Bone marrow (tissue), 2 donors: ENCODE measurements at regions not wholly inside any gene's neighbourhood (a gene's known extent, or its start where the extent isn't known, plus 50 kb on each side); places are given as distances from the start of the nearest gene placed in this dataset.
"Not testable (repeated sequence)": the region's sequence is repeated elsewhere in the genome, so short reads cannot be mapped to it uniquely, and the experiment has no call there.

Source experiments
- DNase-seq, 2 donors: peaks; one replicate each; lab custom pipeline; 2025; lab: John Stamatoyannopoulos, UW

DNA sequence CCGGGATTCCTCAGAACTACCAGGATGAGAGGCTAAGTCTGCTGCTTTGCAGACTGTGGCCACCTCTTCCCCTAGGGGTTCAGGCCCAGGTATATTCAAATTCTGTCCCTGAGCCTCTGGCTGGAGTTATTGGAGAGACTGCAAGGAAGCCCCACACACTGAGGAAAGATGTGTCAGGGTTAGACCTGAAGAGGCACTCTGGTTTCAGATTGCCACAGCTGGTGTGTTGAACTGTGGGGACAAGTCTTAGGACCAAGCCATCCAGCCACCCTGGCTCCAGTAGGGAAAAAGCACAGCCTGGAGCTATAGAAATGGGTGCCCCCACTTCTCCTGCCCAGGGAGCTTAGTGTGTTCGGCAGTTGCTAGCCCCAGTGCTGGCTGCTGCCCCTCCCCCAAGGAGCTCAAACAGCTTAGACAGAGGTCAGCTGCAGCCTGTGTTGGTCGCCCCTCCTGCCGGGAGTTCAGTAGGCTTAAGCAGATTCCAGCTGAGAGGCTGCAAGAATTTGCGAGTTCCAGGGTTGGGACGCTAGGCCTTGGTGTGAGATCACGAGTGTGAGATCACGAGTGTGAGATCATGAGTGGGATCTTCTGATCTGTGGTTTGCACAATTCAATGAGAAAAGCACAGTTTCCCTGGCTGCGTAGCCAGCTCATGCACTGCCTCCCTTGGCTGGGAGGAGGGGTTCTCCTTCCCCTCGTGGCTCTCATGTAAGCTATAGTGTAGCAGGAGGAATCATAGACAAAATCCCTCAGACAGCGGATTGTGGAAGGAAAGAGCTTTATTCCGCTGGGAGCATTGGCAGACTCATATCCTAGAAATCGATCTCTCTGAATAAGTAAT lies 552.1 kb upstream of the CHORDC1 start:
- no peak for DNase-seq

DNA sequence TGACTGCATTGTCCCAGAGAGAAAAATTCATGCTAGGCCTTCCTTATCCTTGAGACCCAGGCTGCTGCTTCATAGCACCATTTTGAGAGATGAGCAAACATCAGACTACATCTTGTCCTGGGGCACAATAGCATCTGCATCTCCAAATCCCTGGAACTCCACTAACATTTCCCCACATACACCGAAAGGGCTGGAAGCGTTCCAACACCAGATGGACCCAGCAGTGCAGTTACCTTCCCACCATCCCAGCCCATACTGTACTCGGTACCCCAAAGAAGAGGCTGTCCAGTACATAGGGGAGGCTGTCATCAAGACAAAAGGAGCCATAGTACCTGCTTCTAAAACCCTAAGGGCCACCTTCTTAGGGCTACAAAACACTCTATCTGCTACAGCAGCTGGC lies 547.2 kb upstream of the CHORDC1 start:
- no peak for DNase-seq

DNA sequence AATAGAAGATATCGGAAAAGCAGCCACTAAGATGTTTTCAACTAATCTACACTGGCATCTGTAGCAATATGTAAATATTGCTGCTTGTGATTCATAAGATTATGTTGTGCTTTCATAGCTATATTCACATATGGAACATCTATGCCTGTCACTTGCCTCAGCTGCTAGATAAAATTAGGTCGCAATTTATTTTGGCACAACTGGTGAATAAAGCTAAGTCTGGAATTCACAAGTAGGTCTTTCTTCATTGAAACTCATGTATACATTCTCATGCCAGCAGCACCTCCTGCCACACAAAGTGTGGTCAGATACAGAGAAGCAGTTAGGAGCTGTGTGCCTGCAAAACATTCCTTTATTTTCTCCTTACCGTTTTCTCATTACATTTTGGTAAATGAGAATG lies 543.3 kb upstream of the CHORDC1 start:
- DNase-seq, result no peak

DNA sequence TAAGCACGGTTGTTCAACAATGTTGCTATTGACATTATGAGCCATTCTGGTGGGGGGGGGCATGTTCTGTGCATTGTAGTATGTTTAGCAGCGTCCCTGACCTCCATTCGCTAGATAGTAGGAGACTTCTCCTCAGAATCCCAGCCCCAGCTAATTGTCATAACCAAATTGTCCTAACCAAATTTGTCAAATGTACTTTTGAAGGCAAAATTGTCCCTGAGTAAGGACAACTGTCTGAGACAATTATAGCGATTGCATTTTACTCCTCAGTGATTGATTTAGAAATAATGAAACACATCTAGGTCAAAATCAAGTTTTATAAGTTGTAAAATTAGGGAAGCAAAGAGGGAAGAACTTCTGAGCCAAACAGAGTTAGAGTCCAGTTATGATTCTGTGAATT lies 541.8 kb upstream of the CHORDC1 start:
- DNase-seq, result no peak

DNA sequence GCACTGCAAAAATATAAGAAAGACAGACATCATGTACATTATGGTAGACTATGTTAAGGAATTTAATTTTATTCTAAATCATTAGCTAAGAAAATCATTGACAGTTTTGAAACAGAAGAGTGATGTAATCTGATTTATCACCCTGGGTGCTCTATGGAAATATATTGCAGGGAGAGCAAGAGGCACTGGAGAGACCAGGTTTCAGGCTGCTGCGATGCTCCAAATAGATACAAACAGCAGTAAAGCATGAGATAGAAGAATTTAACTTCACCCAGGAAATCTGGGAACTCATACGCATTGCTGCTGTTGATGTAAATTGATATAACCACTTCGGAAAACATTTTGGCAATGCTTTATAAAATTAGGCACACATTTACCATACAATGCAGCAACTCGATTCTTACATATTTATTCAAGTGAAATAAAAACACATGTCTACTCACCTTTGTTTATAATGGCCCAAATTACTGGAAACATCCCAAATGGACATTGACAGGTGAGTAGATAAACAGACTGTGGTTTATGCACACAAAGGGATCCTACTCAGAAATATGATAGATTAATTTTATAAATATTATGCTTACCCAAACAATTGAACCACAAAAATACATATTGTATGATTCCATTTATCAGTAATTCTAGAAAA lies 535.1 kb upstream of the CHORDC1 start:
- DNase-seq, result no peak

DNA sequence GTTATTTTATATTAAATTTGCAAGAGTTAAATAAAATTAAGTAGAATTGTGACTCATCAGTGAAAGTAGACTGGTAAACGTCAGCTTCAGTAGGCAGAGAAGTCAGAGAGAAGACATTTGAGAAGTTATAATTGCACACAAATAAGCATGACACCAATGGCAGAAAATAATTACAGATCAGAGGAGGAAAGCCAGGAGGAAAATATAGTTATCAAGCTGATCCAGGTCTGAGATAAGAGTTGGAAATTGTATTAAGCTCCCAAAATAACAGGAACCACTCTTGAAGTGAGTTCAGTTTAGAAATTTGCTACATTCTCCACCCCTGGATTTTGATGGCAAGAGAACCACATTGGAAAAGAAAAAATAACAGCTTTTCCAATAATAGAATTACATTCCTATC lies 533.8 kb upstream of the CHORDC1 start:
- no peak for DNase-seq

DNA sequence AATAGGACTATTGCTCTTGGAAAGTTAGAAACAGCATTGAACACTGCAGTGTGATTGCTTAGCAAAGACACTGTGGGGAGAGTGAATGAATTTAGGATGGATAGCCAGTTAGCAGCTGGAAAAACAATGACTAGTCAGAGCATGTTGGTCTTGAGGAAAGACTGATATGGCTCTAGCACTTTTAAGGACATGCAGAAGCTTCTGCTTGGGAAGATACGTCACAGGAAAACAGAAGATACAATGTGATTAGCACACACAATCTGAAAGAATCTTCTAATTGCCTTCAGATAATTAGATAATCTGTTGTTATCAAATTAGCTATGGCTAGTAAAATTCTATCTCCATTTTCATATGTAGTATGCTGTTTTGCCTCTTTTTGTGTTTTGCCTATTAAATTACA lies 530.7 kb upstream of the CHORDC1 start:
- no peak for DNase-seq

DNA sequence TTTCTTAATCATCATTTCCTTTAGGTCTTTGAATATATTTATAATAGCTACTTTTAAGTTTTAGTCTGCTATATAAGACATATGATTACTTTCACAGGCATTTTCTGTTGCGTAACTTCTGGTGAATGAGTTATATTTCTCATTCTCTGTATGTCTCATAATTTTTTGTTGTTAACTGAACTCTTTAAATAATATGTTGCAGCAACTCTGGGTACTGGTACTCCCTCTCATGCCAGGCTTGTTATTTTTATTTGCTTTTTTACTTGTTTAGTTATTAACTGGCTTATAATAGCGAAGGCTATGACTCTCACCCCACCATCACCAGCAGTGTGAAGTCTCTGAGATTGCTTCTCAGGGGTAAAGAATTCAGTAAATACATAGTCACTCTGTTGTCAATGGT lies 524.2 kb upstream of the CHORDC1 start:
- DNase-seq, result no peak

DNA sequence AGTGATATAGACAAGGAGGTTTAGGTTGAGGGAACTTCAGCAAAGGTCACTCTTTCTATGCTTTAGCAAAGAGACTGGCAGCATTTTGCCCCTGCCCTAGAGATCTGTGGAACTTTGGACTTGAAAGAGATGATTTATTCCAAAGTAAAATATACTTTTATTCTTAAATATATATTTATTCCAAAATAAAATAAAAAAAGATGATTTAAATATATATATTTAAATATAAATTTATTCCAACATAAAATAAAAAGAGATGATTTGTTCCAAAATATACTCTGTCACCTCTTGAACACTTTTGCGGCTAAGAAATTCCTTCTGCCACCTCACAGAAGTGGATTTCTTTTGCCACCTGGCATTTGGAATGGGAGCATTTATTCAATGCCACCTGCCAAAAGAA lies 521.3 kb upstream of the CHORDC1 start:
- DNase-seq, result no peak

DNA sequence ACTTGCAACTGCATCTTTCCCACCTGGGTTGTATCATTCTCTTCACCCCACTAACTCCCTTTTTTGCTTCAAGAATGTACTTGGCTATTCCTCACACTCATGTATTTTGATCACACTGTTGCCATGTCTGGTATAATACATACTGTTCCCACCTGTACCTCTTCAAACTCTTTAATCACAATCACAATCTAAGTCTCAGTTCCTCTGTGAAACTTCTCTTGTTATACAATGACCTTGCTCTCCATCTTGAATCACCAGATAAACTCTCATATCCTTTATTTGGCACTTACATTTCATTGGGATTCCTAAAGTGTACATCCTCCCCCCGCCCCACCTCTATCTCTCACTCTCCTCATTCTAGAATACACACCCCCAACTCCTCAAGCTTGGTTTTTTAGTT lies 516.0 kb upstream of the CHORDC1 start:
- no peak for DNase-seq

DNA sequence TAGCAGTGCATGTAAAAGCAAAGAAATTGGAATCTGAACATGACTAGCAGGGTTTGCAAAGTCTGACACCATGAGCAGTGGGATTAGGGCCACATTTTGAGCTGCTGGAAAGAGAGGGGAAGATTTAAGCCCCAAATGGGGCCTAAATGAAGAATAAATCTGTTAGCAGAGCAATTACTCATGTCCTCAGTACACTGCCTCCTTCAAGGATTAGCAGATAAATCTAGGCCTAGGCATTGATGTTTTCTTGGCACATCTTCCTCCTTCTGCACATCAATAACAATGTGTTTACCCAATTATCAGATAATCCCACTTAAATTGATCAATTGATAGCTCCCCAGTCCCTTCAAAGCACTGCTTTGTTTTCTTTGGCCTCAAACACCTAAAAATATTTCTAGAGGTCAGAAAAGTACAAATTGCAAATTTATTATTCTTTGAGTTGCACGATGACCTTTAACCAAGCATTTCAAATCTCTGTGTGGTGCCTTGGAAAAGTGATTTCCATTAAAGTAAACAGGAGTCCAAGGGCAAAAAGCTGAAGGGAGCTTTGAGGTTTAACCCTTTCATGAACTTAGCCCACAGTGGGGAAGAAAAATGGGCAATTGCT lies 514.7 kb upstream of the CHORDC1 start:
- no peak for DNase-seq

DNA sequence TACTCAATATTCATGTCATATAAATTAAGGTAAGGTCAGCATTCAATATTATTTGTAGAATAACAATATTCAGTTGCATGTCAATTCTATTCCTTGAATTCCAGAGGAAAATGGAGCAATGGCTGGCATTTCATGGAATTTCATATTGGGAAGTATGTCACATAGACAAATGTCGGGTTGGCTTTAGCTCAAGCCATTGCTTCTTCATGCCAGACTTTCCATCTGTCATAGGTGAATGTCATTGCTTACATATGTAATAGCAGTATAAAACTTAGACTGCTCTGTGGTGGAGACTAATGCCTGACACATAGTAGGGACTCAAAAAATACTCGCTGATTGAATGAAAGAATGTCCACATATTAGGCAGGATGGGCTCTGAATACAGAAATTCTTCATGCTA lies 509.6 kb upstream of the CHORDC1 start:
- no peak for DNase-seq

DNA sequence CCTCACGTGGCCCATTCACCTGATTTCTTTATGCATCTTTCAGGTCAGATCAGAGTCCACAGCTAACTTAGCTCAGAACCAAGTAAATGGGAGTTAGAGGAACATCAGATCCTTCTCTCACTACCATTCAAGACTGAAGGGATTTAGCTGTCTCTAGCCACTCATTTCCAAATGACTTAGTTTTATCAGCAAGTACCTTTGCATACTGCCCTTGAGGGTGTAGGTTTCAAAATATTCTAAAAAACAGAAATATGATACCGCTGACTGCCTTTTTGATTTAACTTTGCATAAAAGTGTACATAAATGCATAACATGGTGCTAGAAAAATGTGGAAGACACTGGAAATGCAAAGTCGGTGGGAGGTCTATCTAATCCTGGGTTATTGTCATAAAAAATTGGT lies 500.6 kb upstream of the CHORDC1 start:
- DNase-seq, result no peak

DNA sequence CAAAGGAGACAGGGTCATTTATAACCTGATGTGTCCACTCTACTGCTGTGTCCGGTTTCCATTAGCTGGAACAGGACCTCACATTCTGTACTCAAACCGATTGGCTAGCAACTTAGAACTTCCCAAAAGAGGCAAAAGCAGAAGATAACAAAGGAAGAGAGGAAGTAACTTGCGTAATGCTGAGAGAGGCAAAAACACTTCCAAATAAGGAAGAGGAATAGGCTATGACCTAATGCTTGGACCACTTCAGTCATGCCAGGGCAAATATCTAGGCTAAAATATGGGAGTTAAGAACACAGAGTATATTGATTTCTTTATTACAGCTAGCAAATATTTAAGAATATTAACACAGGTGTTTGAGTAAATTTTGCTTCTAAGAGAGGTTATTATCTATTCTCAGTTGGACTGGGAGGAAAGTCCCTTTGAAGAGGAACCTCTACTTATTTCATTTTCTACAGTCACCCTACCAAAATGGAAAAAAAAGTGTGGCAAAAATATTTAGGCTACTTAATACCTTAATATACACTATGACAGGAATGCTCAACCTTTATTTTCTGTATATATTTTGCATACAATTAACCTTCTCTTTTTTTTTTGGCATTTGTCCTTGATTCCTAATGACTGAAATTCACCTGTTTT lies 499.8 kb upstream of the CHORDC1 start:
- no peak for DNase-seq

DNA sequence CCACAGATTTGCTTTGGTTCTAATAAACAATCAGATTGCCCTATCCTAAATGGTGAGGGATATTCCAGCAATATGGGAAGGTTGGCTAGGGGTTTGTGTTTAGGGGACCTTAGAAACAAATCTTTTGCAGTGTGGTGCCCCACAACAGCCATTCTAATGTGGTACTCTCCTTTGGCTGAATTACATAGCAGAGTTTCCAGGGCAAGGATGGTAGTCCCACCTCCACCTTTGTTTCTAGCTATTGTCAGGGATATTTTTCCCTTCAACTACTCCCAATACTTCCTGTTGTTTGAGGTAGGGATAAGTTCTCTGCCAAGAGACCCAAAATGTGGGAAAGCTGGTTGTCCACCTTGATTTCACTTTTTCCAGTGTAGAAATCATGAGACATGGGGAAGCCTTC lies 494.7 kb upstream of the CHORDC1 start:
- no peak for DNase-seq

DNA sequence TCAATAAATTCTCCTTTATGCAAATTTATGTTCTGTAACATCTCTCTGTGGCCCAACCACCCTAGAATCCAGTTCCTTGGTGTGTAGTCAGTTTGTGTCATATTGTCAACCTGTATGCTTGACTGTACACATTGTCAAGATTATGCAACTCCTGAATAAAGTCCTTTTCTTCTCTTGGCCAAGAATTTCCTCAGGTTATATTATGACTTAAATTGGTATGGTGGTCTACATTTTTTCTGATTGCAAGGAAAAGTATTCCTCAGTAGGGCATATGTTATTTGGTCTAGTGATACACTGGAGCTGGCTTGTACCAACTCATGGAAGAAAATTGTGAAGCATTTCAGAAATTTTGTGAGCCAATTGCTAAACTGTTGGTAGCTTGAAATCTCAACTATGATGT lies 482.8 kb upstream of the CHORDC1 start:
- DNase-seq, result no peak

DNA sequence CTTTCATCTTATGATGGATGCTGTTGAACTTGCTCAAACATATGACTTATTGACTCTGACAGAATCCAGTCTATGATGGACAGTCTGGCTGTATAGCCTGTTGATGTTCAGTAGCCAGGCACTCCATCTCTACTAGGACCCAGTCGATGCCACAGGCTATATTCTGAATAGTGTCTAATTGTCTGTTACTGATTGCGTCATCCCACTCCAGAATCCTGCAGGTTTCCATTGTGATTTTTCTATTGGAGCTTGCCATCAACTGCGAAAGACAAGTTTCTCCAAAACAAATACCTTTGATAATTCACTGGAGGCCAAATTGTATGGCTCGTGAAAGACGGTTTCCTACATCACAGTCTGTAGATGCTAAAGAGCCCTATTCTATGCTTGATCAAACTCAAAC lies 481.7 kb upstream of the CHORDC1 start:
- no peak for DNase-seq

DNA sequence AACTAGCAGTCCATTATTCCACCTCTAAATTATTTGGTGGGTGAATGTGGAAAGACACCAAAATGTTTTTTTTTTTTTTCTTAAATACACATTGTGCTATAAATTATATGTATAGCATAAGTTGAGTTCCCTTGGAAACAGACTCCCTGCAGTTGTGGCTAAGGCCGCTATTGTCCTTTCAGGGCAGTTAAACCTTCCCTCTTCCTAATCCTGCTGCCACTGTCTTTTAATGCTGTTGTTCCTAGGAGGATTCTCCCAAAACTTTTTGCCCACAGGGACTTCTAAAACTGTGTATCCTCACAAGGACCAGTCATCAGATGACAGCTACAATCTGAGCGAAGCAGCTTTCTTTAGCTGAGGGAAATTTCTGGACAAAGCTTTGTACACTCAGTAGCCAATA lies 478.9 kb upstream of the CHORDC1 start:
- DNase-seq, result no peak

DNA sequence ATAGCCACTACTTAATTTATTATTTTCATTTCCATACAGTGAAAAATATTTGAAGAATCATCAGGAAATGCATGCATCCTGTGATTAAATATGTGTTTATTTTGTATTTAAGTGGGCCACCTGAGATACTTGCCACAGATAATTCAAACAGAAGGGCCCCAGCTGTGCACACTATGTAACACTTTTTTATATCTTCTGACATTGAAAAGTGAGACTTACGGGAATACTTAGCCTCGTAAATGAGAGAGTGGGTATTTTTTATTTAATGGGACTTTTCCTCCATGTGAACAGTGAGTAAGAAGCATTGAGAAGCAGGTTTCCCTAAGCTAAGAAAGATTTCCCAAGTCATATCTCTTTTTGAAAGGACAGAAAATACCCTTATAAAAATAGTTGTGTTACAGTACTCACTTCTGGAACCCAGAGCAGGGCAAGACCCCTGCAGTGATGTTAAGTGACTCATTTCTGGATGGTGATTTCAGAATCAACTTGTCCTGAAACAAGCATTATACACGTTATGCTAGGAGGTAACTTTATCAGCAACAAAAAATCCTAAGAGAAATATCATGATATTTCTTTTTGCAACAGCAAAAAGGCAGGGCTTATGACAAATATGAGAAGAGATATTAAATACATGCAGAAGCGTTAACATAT lies 478.1 kb upstream of the CHORDC1 start:
- no peak for DNase-seq

DNA sequence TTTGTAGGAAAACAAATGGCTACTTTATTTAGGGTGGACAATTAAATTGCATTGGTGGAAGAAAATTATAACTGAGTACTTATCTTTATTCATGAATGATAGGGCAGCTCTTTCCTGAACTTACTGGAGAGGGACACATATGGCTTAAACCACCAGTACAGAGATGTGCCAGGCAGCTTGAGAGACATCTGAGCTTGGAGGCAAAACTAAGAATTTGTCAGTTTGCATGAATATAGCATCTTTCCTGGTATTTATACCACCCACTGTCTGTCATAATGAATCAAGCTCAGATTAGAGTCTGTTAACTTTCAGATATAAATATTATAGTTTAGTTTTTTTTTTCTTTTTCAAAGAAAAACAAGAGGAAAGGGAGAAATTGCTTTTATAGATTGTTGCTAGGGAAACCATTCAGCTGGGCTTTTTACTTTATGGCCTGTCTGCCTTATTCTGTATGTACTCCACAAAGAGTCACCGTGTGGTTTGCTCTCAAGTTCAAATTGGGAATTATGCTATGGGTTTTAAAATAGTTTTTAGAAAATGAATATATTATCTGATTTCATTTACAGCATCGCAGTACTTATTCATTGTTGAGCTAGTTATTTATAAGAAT lies 477.0 kb upstream of the CHORDC1 start:
- DNase-seq, result no peak

DNA sequence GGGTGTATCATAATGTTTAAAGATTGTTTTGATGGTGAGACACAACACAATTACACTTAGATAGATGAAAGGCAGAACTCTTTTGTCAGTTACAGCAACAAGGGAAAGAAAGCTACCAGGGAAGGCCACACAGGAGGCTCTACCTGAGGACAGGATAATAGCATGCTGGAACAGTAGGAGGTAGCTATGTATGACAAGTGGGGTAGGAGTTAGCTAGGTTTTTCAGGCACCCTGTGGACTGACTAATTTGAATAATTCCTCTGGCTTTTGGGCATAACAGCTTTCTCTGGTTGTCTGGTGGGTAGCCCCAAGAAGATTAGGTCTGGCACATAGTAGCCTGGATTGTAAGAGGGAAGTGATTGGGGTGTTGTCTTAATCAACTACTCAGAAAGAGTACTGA lies 475.4 kb upstream of the CHORDC1 start:
- no peak for DNase-seq

DNA sequence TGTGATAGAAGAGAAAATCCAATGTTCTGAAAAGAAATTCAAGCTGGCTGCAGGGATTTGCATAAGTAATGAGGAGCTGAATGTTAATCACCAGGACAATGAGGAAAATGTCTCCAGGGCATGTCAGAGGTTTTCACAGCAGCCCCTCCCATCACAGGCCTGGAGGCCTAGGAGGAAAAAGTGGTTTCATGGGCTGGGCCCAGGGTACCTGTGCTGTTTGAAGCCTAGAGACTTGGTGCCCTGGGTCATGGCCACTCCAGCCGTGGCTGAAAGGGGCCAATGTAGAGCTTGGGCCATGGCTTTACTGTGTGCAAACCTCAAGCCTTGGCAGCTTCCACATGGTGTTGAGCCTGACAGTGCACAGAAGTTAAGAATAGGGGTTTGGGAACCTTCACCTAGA lies 452.6 kb upstream of the CHORDC1 start:
- DNase-seq, result not testable (repeated sequence)
